ENCODE measurements at regions not wholly inside any gene's neighbourhood (a gene's known extent, or its start where the extent isn't known, plus 50 kb on each side); places are given as distances from the start of the nearest gene placed in this dataset.

DNA sequence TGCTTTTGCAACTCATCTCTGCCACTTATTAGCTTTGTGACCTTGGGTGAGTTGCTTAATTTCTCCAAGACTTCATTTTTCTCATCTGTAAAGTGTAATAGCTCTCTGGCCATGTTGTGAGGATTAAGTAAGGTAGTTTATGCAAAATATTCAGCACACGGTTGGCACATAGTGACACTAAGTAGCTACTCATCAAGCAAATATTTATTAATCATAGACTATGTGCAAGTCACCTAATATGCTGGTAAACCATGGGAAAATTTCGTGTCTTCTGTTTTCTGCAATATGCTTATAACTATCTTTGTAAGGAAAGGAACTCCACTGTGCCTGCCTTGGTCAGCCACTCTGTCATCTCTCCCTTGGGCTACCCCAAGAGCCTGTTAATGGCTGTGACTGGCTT lies 50.3 kb upstream of the EGR2 start:
- no peak for DNase-seq

Measured in NCI-H2081 (cell line).